MM.1S (cell line): ENCODE measurements at regions not wholly inside any gene's neighbourhood (a gene's known extent, or its start where the extent isn't known, plus 50 kb on each side); places are given as distances from the start of the nearest gene placed in this dataset.

Source experiments
- CTCF ChIP-seq: fragments of 300-600 bp; sonication (generic); IDR thresholded peaks from 2 replicates; pipeline ENCODE4 v1.5.1; 2016; ENCODE audit warnings: antibody characterized with exemption, low read length, mixed read lengths
- EZH2phosphoT487 ChIP-seq: fragments of 300-600 bp; sonication (generic); IDR thresholded peaks from 2 replicates; pipeline ENCODE4 v1.6.1; 2018; ENCODE audit warnings: antibody characterized with exemption, low read length

DNA sequence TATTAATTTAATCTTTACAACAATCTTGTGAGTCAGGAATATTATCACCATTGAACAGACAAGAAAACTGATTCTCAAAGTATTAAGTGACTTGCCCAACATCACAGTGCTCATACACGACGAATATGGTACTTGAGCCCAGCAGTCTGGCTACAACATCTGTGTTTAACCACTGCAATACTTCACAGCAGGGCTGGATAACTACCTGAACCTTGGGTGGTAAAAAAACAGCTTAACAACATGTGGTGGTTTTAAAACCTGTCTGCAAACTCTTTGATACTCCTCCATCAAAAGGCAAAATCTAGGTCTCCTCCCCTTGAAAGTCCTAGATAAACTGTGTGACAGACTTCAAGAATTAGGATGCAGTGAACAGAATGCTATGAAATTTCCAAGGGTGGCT is 424.6 kb upstream of the CADM1 start:
- TF ChIP-seq CTCF (no peak), EZH2phosphoT487 (no peak)
